ENCODE measurements at regions not wholly inside any gene's neighbourhood (a gene's known extent, or its start where the extent isn't known, plus 50 kb on each side); places are given as distances from the start of the nearest gene placed in this dataset.

GRCh38 chr4:184553891-184554290, 79.5 kb upstream of the IRF2 start:
- H3K9me3 ChIP-seq (ENCODE audit: low read length): no peaks in the 10 kb centered on the region
- no peak overlapping the region for H3K27ac ChIP-seq (ENCODE audit: low read length)
- no peaks in the 10 kb centered on the region for H3K79me2 ChIP-seq (replicated peaks; ENCODE audit: insufficient read depth, low read length)
- no peaks in the 10 kb centered on the region for H3K27me3 ChIP-seq (ENCODE audit: insufficient read depth, low read depth, low read length)
- no peak overlapping the region for H3K4me3 ChIP-seq (ENCODE audit: low read length)
- H3K9me2 ChIP-seq (ENCODE audit: insufficient read depth, low read length): no peaks in the 10 kb centered on the region
- H3K36me3 ChIP-seq (ENCODE audit: insufficient read depth, low read length): no peaks in the 10 kb centered on the region
- H2AFZ ChIP-seq (ENCODE audit: low read depth, low read length): no peak overlapping the region
- H3F3A ChIP-seq (ENCODE audit: insufficient read depth, low read length, poor library complexity, severe bottlenecking): no peaks in the 10 kb centered on the region
- TF ChIP-seq POLR2AphosphoS5 (IDR thresholded peaks at IDR 0.05) (no peak), RAD21 (conservative IDR thresholded peaks at IDR 0.05) (no peak), MXI1 (conservative IDR thresholded peaks at IDR 0.05; ENCODE audit: poor library complexity, severe bottlenecking) (no peak), EP300 (conservative IDR thresholded peaks at IDR 0.05; ENCODE audit: poor library complexity, severe bottlenecking) (no peak), EZH2 (IDR thresholded peaks at IDR 0.05; ENCODE audit: borderline replicate concordance, insufficient read depth, low read length, poor library complexity, severe bottlenecking) (no peak), SMC3 (conservative IDR thresholded peaks at IDR 0.05; ENCODE audit: poor library complexity) (no peak), REST (IDR thresholded peaks at IDR 0.05; ENCODE audit: borderline replicate concordance) (no peak), TAF1 (IDR thresholded peaks at IDR 0.05; ENCODE audit: low read depth) (no peak), CTCF (IDR thresholded peaks at IDR 0.05; ENCODE audit: poor library complexity, severe bottlenecking) (no peak)
- H3K4me2 ChIP-seq (ENCODE audit: low read length): no peak overlapping the region
- H3K9ac ChIP-seq (ENCODE audit: low read length): no peak overlapping the region
- no peaks in the 10 kb centered on the region for H4K20me1 ChIP-seq (ENCODE audit: insufficient read depth)

GRCh38 chr4:184550476-184550875, 76.1 kb upstream of the IRF2 start:
- H2AFZ ChIP-seq (ENCODE audit: low read depth, low read length): no peak overlapping the region
- no peak overlapping the region for H3K4me3 ChIP-seq (ENCODE audit: low read length)
- H3K9ac ChIP-seq (ENCODE audit: low read length): no peak overlapping the region
- H3K79me2 ChIP-seq (replicated peaks; ENCODE audit: insufficient read depth, low read length): no peaks in the 10 kb centered on the region
- no peaks in the 10 kb centered on the region for H3K36me3 ChIP-seq (ENCODE audit: insufficient read depth, low read length)
- H3F3A ChIP-seq (ENCODE audit: insufficient read depth, low read length, poor library complexity, severe bottlenecking): no peaks in the 10 kb centered on the region
- no peak for TF ChIP-seq REST (IDR thresholded peaks at IDR 0.05; ENCODE audit: borderline replicate concordance)
- no peak for TF ChIP-seq RAD21 (conservative IDR thresholded peaks at IDR 0.05)
- TF ChIP-seq EZH2 (IDR thresholded peaks at IDR 0.05; ENCODE audit: borderline replicate concordance, insufficient read depth, low read length, poor library complexity, severe bottlenecking): no peak
- TF ChIP-seq MXI1 (conservative IDR thresholded peaks at IDR 0.05; ENCODE audit: poor library complexity, severe bottlenecking): no peak
- no peak for TF ChIP-seq TAF1 (IDR thresholded peaks at IDR 0.05; ENCODE audit: low read depth)
- no peak for TF ChIP-seq EP300 (conservative IDR thresholded peaks at IDR 0.05; ENCODE audit: poor library complexity, severe bottlenecking)
- no peak for TF ChIP-seq POLR2AphosphoS5 (IDR thresholded peaks at IDR 0.05)
- no peak for TF ChIP-seq SMC3 (conservative IDR thresholded peaks at IDR 0.05; ENCODE audit: poor library complexity)
- no peak for TF ChIP-seq CTCF (IDR thresholded peaks at IDR 0.05; ENCODE audit: poor library complexity, severe bottlenecking)
- no peaks in the 10 kb centered on the region for H3K9me2 ChIP-seq (ENCODE audit: insufficient read depth, low read length)
- no peaks in the 10 kb centered on the region for H3K9me3 ChIP-seq (ENCODE audit: low read length)
- no peaks in the 10 kb centered on the region for H3K27me3 ChIP-seq (ENCODE audit: insufficient read depth, low read depth, low read length)
- no peak overlapping the region for H3K4me2 ChIP-seq (ENCODE audit: low read length)
- H3K27ac ChIP-seq (ENCODE audit: low read length): no peak overlapping the region
- H4K20me1 ChIP-seq (ENCODE audit: insufficient read depth): no peaks in the 10 kb centered on the region

Measured in neural cell (in vitro differentiated cells).